ACC112 (cell line): ENCODE measurements at regions not wholly inside any gene's neighbourhood (a gene's known extent, or its start where the extent isn't known, plus 50 kb on each side); places are given as distances from the start of the nearest gene placed in this dataset.
"Not testable (repeated sequence)": the region's sequence is repeated elsewhere in the genome, so short reads cannot be mapped to it uniquely, and the experiment has no call there.

Experiments used
- H2AFZ ChIP-seq: fragments of 200-600 bp; sonication (generic); one replicate; pipeline ENCODE4 v1.6.0; 2017; ENCODE audit warnings: antibody characterized with exemption, low read length; ENCODE audit not compliant: unreplicated experiment
- H3K27ac ChIP-seq: fragments of 200-600 bp; sonication (generic); 2 replicates; pipeline ENCODE4 v1.5.1; 2014; ENCODE audit warnings: low read depth, mild to moderate bottlenecking, antibody characterized with exemption, low read length, moderate library complexity
- H3K27me3 ChIP-seq: fragments of 200-600 bp; sonication (generic); 2 replicates; pipeline ENCODE4 v1.6.1; 2014; ENCODE audit warnings: mild to moderate bottlenecking, antibody characterized with exemption, low read length, moderate library complexity, mixed read lengths; ENCODE audit not compliant: insufficient read depth
- H3K36me3 ChIP-seq: fragments of 200-600 bp; sonication (generic); 2 replicates; pipeline ENCODE4 v1.6.1; 2016; ENCODE audit warnings: mild to moderate bottlenecking, antibody characterized with exemption, low read length, moderate library complexity, mixed read lengths; ENCODE audit not compliant: insufficient read depth
- H3K4me1 ChIP-seq: fragments of 200-600 bp; sonication (generic); one replicate; pipeline ENCODE4 v1.6.1; 2016; ENCODE audit warnings: low read length, mixed read lengths; ENCODE audit not compliant: insufficient read depth, unreplicated experiment, control insufficient read depth
- H3K4me3 ChIP-seq: fragments of 200-600 bp; sonication (generic); 2 replicates; pipeline ENCODE4 v1.5.1; 2014; ENCODE audit warnings: mild to moderate bottlenecking, low read depth, low read length
- H3K79me2 ChIP-seq: fragments of 200-600 bp; sonication (generic); one replicate; pipeline ENCODE4 v1.6.0; 2016; ENCODE audit warnings: low read length; ENCODE audit not compliant: control insufficient read depth, unreplicated experiment, insufficient read depth

DNA sequence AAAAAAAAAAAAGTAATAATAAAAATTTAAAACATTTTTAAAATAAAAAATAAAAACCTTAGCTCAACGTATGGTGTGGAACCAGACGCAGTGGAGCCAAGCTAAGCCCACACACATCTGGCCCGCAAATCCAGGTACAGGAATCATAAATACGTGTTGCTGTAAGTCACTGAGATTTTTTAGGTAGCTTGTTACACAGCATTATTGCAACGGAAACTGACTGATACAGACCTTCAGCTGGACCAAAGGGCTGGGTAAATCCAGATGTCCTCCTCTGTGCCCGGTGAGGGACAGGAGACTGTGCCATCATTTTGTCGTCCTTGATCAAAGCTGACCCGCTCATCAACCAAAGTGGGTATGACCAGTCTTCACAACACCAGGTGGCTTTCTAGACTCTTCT is 104.9 kb downstream of the TMEM130 start:
- Histone ChIP-seq H3K4me3 (no peak overlapping the region), H3K36me3 (no peaks in the 10 kb centered on the region), H3K27me3 (peaks cover 14% of the 10 kb centered on the region), H3K4me1 (peaks cover 8% of the 10 kb centered on the region), H2AFZ (no peak overlapping the region), H3K79me2 (no peaks in the 10 kb centered on the region), H3K27ac (no peak overlapping the region)

DNA sequence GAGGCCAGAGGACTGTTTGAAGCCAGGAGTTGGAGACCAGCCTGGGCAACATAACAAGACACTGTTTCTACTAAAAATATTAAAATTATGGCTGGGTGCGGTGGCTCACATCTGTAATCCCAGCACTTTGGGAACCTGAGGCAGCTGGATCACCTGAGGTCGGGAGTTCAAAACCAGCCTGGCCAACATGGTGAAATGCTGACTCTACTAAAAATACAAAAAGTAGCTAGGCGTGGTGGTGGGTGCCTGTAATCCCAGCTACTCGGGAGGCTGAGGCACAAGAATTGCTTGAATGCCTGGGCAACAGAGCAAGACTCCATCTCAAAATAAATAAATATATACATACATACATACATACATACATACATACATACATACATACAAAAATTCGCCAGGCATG is 99.7 kb downstream of the TMEM130 start:
- H3K27ac ChIP-seq, H2AFZ ChIP-seq, H3K36me3 ChIP-seq, H3K79me2 ChIP-seq, H3K4me3 ChIP-seq, H3K4me1 ChIP-seq: not testable (repeated sequence)
- H3K27me3 ChIP-seq = peaks cover 18% of the 10 kb centered on the region

DNA sequence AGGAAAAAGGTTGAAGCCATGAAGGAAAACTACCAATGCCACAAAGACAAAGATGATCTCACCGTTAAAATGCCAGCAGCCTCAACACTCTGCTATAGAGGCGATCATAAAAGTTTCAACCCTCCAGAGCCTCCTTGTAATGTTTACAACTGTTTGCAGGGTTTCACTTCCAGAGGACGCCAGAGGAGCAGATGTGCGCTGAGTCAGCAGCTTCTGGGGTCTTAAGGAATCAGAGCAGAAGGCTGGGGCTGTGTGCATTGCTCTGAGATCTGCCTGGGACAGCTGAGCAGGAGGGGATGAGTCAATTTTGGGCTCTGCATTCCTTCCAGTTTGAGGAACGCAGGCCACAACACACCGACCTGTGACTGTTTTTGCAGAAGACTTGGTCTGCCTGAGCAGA is 98.3 kb downstream of the TMEM130 start:
- Histone ChIP-seq H3K27ac (no peak overlapping the region), H3K36me3 (no peaks in the 10 kb centered on the region), H3K4me3 (no peak overlapping the region), H3K4me1 (no peaks in the 10 kb centered on the region), H3K79me2 (no peaks in the 10 kb centered on the region), H3K27me3 (peaks cover 18% of the 10 kb centered on the region), H2AFZ (no peak overlapping the region)

- no peaks in the 10 kb centered on the region for H3K79me2 ChIP-seq
- no peak overlapping the region for H3K4me3 ChIP-seq
- H2AFZ ChIP-seq = no peak overlapping the region
- H3K27me3 ChIP-seq = peaks cover 21% of the 10 kb centered on the region
- no peak overlapping the region for H3K27ac ChIP-seq
- H3K4me1 ChIP-seq = no peaks in the 10 kb centered on the region
- H3K36me3 ChIP-seq = no peaks in the 10 kb centered on the region
Measured at GRCh38 chr7:98771941-98772603, 97.7 kb downstream of the TMEM130 start.

- H2AFZ ChIP-seq = no peak overlapping the region
- H3K4me1 ChIP-seq = no peaks in the 10 kb centered on the region
- no peaks in the 10 kb centered on the region for H3K36me3 ChIP-seq
- H3K27me3 ChIP-seq = peaks cover 20% of the 10 kb centered on the region
- H3K79me2 ChIP-seq = no peaks in the 10 kb centered on the region
- no peak overlapping the region for H3K4me3 ChIP-seq
- H3K27ac ChIP-seq = no peak overlapping the region
Measured at GRCh38 chr7:98774884-98775283, 94.9 kb downstream of the TMEM130 start.

DNA sequence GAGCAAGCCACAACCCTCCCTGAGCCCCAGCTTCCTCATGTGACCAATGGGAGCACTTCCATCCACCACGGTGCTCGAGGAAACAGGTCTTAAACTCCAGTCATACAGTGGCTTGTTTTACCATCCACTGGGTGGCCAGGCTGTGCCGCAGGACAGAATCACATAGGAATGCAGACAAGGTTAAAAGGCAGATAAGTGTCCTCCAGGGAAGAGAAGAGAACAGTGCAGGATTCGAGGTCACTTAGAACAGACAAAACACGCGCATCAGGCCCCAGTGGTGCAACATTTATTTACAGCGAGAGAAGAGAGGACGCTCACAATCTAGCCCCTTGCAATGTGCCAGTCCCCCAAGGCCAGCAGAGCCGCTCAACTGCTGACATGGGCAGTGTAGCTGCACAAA is 92.8 kb downstream of the TMEM130 start:
- no peaks in the 10 kb centered on the region for H3K4me1 ChIP-seq

GRCh38 chr7:98778421-98778820 is 91.4 kb downstream of the TMEM130 start:
- Histone ChIP-seq H3K27me3 (peaks cover 34% of the 10 kb centered on the region), H3K4me1 (no peaks in the 10 kb centered on the region), H3K36me3 (no peaks in the 10 kb centered on the region), H3K4me3 (no peak overlapping the region), H3K79me2 (no peaks in the 10 kb centered on the region), H3K27ac (no peak overlapping the region), H2AFZ (no peak overlapping the region)

More for the DNA sequence above, 92.8 kb downstream of the TMEM130 start:
- peaks cover 31% of the 10 kb centered on the region for H3K27me3 ChIP-seq
- H3K27ac ChIP-seq = no peak overlapping the region
- no peak overlapping the region for H2AFZ ChIP-seq
- H3K4me3 ChIP-seq = no peak overlapping the region
- no peaks in the 10 kb centered on the region for H3K36me3 ChIP-seq
- no peaks in the 10 kb centered on the region for H3K79me2 ChIP-seq

GRCh38 chr7:98779800-98780587 is 89.8 kb downstream of the TMEM130 start:
- H3K36me3 ChIP-seq = no peaks in the 10 kb centered on the region

GRCh38 chr7:98784216-98784785 is 85.5 kb downstream of the TMEM130 start:
- H3K27ac ChIP-seq = no peak overlapping the region
- H3K4me3 ChIP-seq = no peak overlapping the region
- no peaks in the 10 kb centered on the region for H3K36me3 ChIP-seq
- H3K79me2 ChIP-seq = no peaks in the 10 kb centered on the region
- no peak overlapping the region for H2AFZ ChIP-seq
- peaks cover 5% of the 10 kb centered on the region for H3K4me1 ChIP-seq
- H3K27me3 ChIP-seq = peaks cover 41% of the 10 kb centered on the region; the same call in 1 of the 2 replicates

More at GRCh38 chr7:98779800-98780587, 89.8 kb downstream of the TMEM130 start:
- Histone ChIP-seq H3K27me3 (peaks cover 43% of the 10 kb centered on the region), H3K4me1 (no peaks in the 10 kb centered on the region), H3K4me3 (no peak overlapping the region), H3K27ac (no peak overlapping the region), H3K79me2 (no peaks in the 10 kb centered on the region), H2AFZ (no peak overlapping the region)

GRCh38 chr7:98785929-98786571 is 83.8 kb downstream of the TMEM130 start:
- H3K27me3 ChIP-seq = peaks cover 31% of the 10 kb centered on the region; the same call in 1 of the 2 replicates
- no peak overlapping the region for H3K27ac ChIP-seq
- H3K36me3 ChIP-seq = no peaks in the 10 kb centered on the region
- peaks cover 5% of the 10 kb centered on the region for H3K4me1 ChIP-seq
- no peak overlapping the region for H2AFZ ChIP-seq
- H3K79me2 ChIP-seq = no peaks in the 10 kb centered on the region
- H3K4me3 ChIP-seq = no peak overlapping the region
